NCI-H128 (cell line): ENCODE measurements at regions not wholly inside any gene's neighbourhood (a gene's known extent, or its start where the extent isn't known, plus 50 kb on each side); places are given as distances from the start of the nearest gene placed in this dataset.

Experiments
- DNase-seq: peaks from one replicate; lab custom pipeline; 2025; ENCODE audit not compliant: unreplicated experiment; lab: John Stamatoyannopoulos, UW

GRCh38 chr10:33565231-33565630 is 230.8 kb upstream of the NRP1 start:
- no peak for DNase-seq

DNA sequence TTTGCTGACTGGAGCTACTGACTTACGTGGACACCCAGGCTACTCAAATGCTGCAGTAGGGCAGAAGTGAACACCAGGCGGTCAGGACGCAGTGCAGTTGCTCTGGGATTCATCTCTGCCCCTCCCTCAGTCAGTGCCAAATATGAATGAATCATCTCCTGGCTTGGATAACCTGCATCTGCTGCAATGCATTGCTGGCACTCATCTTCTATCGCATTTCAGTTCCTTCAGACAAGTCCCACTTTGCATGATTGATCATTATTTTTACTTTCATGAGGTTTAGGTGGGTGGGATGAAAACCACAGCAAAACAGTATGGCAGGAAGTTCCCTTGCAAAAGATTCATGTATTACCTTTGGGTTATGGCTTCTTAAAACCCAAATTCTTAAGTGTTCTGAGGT is 224.6 kb upstream of the NRP1 start:
- no peak for DNase-seq

GRCh38 chr10:33557313-33557712 is 222.8 kb upstream of the NRP1 start:
- no peak for DNase-seq

DNA sequence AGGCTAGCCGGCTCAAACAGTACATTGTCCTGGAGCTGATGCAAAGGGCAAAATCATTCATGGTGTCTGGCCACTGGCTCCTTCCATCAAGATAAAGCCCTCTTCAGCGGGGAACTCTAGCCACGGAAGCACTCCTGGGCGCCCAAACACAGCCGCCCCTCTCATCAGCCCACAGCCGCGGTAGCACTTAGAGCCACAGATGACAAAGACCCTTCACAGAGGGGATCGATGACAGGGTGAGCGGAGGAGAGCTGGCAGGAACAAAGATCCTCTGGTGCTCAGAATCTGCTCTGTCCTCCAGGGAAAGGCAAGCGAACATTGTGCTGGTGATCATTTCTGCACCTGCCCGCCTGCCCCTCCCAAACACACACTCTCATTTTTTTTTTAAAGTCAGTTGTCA is 222.2 kb upstream of the NRP1 start:
- DNase-seq, result peak; percentile 32

- no peak for DNase-seq
These were observed 221.6 kb upstream of the NRP1 start for GRCh38 chr10:33556103-33556502.

DNA sequence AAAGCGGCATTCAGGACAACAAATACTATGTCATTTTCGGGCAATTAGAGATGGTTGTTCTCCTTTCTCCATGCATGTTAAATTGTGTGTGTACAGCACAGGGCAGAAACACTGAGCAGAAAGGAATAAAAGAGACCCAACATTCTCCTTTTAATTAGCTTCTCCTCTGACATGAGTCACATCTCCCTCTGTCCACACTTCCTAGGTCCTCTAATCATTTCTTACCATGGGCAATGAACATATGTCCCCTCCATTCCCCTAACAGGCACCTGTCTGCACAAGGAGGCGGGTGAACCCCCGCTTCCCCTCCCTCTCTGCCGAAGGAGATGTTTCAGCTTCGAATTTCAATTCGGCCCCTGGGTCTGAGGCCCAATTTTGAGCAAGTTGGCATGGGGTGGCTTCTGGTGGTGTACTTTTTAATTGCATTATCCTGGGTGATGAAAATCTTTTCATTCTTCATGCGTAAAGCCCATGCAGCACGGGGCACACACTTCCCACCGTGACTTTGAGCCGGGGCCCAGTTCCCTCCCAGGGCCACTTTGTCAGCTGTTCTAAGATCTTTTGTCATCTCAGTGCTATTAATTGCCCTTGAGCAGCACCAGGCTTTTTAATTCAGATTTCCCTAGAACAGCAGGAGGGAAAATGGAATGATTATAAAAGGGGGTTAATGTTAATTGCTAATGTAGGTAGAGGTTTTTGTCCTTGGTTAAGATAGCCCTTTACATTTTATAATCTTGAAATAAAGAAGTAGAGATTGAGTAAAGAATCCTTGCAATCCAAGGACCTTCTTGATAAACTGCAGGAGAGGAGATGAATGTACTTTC is 219.5 kb upstream of the NRP1 start:
- DNase-seq, result no peak

DNA sequence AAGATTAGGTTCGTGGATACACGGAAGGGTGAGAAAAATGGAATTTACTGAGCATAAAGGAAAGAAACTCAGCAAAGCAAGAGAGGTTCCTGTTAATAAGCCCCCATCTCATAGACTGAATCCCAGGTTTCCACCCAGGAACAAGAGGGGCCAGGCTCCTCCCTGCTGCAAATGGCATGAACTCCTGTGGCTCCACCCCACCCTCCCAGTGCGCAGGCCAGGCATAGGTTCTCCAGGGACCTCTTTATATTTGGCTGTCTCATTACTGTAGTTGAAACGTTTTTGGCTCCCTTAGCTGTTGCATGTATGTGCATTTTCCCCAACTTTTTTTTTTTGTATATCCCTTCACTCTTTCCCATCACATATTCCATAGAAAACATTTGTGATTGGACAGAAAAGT is 217.8 kb upstream of the NRP1 start:
- no peak for DNase-seq

- no peak for DNase-seq
These were observed 216.3 kb upstream of the NRP1 start for GRCh38 chr10:33550811-33551210.

DNA sequence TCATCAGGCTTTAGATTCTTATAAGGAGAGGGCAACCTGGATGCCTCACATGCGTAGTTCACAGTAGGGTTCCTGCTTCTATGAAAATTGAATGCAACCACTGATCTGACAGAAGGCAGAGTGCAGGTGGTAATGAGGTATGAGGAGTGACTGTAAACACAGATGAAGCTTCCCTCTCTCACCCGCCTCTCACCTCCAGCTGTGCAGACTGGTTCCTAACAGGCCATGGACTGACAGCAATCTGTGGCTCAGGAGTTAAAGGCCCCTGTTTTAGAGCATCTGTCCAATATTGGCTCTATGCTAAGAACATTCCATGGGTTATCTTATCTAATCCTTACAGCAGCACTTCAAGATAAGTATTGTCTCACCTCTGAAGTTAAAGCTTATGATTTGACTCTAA is 213.5 kb upstream of the NRP1 start:
- no peak for DNase-seq

GRCh38 chr10:33546031-33546430 is 211.6 kb upstream of the NRP1 start:
- no peak for DNase-seq

DNA sequence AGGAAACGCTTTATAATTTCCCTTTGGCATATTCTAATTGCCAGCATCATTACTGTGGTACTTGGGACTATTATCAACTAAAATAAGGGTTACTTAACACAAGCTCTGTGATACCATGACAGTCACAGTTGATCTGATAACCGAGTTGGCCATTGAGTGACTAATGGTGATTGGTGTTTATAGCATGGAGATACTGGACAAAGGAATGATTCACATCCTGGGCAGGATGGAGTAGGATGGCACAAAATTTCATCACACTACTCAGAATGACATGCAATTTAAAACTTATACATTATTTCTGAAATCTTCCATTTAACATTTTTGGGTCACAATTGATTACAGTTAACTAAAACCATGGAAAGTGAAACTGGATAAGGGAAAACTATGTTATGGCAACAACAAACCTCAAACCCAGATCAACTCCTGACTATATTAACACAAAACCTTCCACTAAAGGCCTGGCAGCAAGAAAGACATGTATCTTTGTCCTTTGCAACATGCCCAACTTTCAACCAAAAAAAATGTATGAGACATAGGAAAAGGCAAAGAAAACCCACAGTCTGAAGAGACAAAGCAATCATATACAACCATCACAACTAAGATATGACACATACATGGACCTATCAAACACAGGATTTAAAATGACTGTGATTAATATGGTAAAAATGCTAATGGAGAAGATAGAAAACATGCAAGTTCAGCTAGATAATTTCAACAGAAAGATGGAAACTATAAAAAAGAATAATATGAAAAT is 208.5 kb upstream of the NRP1 start:
- no peak for DNase-seq

GRCh38 chr10:33539116-33539515 is 204.6 kb upstream of the NRP1 start:
- no peak for DNase-seq

GRCh38 chr10:33537066-33537465 is 202.6 kb upstream of the NRP1 start:
- no peak for DNase-seq

GRCh38 chr10:33536508-33536907 is 202.0 kb upstream of the NRP1 start:
- no peak for DNase-seq

DNA sequence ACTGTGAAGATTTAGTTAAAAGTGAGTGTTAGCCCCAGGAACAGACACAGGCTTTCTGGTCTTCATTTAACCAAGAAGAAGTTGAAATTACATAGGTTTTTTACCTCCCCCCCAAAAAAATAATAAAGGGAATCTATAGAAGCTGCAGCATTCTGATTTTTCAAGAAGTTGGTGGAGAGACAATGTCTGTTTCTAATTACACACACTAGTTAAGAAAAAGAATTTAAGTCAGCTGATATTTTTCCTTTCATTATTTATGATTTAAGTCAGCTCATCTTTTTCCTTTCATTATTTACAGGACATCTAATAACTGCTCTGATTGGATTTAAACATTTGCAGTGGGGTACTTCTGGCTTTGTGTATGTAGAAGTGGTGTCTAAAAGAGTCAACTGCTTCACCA is 201.4 kb upstream of the NRP1 start:
- DNase-seq, result no peak

- no peak for DNase-seq
These were observed 199.9 kb upstream of the NRP1 start for GRCh38 chr10:33534416-33534815.

DNA sequence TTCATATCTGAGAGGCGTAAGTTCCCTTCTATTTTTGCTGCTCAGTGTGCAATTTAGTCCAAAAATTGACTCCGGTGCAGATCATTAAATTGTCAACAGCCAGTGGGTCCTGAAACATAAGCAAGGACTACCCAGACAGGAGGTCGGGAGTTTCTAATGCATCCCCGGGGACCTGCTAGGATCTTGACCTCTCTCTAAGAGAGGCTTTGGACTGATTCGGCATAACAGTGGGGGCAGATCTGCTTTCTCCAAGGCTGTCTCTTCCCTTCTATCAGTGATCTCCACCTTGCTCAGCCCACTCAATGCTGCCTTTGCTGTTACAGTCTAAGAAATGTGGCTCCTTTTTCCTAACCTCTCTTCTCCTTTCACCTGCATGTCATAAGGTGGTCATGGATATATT is 199.1 kb upstream of the NRP1 start:
- no peak for DNase-seq

DNA sequence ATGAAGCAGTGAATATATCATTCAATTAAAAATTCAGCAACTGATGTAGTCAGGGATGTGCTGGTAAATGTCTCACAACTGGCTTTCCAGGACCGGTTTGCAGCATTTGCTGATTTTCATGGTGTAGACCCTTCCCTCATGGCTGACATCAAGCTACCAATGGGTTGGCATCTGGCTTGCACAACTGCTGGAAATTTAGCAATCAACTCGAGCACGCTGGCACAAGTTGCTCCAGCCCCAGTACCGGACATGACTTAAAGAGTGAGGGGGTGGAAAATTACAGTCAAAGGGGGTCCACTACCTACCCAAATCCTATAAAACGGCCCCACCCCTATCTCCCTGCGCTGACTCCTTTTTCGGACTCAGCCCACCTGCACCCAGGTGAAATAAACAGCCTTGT is 198.4 kb upstream of the NRP1 start:
- no peak for DNase-seq

DNA sequence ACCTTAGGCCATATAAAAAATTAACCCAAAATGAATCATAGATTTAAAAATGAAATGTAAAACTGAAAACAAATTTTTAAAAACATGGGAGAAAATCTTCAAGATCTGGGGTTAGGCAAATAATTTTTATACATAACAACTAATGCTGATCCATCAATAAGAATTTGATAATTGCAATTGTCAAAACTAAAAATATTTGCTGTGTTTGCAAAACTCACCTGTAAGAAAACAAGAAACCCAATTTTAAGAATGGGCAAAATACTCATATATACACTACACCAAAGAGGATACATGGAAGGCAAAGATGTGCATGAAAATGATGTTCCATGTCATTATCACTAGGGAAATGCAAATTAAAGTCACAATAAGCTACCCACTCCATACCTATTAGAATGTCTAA is 194.8 kb upstream of the NRP1 start:
- DNase-seq, result no peak

DNA sequence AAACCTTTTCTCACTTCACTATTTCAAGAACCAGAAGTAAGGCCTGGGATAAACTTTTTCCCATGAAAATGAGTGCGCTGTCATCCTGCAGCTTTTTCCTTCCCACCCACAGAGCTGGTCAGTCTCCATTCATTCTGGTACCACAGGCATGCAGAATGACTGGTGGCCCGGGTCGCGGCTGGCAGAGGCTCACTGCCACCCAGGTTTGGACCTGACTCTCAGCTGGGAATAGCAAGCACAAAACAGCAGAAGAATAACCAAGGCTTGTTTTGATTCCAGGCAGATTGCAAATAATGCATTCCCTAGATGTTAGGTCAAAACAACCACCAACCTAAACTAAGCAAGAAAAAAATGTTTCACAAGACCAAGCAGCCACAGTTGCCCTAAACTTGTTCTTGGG is 190.5 kb upstream of the NRP1 start:
- DNase-seq, result no peak

DNA sequence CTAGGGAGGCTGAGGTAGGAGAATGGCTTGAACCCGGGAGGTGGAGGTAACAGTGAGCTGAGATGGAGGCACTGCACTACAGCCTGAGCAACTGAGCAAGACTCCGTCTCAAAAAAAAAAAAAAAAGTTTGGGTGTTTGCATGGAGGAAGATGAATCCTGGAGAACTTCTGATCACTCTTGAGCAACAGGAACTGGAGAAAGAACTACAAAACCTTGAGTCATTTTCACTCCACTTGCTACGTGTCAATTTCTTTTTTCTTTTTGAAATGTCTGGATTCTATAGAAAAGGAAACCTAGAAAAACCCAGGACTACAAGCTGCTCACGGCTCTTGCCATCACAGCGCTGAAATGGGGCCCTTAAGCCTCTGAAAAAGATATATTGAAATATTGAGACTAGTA is 189.6 kb upstream of the NRP1 start:
- no peak for DNase-seq

DNA sequence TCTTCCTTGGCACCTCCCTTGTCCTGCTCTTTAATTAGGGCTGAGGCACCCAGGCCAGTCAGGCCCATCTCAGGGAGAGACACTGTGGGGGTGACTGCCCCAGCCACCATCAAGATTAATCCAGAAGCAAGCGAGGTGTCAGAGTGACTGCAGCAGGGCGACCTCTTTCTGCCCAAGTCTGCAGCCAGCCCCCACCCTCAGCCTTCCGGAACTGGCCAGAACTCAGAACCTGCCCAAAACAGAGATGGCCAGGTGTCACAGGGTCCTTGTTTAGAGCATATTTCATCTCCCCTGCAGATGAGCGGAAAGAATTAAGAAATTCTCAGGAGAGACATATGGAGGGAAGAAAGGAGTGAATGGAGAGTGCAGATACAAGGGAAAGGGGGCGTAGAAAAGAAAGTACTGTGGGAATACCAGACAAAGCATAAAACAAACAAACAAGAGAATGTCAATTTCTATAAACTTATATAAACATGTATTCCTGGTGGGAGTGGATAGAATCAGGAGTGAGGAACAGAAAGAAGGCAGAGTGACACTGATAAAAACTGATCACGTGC is 188.8 kb upstream of the NRP1 start:
- DNase-seq, result no peak
